GM18867 (cell line): ENCODE measurements at regions not wholly inside any gene's neighbourhood (a gene's known extent, or its start where the extent isn't known, plus 50 kb on each side); places are given as distances from the start of the nearest gene placed in this dataset.

Source experiments
- ATAC-seq: cut with Tn5 transposase; IDR thresholded peaks from one replicate; pipeline ENCODE4 v1.9.1; 2021; ENCODE audit warnings: mild to moderate bottlenecking, moderate library complexity; ENCODE audit not compliant: unreplicated experiment

DNA sequence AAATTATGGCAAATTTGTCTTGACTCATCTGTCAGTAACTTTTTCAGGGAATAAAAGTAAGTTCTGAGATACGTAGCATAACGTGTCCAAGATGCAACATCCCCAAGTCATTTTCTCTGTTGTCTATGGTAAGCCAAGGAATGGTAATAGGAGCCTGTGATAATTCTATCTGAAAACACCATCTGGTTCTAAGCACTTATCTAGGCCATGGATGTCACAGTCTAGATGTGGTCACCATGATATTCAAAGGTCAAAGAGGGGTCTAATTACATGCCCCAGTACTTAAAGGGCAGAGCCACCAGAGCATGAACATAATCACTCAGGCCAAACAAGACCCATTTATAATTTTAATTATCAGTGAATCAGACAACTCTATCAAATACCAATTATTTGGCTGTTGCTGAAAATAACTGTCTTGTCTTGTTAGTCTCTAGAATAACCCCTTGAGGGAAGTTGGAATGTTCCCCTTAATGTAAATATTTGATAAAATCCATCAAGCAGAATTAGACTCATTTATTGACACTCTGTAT, 225.1 kb upstream of the MPPED2 start:
- no peak for ATAC-seq

GRCh38 chr11:30810116-30810515, 224.0 kb upstream of the MPPED2 start:
- ATAC-seq, result no peak

GRCh38 chr11:30801357-30801756, 215.2 kb upstream of the MPPED2 start:
- ATAC-seq, result no peak

DNA sequence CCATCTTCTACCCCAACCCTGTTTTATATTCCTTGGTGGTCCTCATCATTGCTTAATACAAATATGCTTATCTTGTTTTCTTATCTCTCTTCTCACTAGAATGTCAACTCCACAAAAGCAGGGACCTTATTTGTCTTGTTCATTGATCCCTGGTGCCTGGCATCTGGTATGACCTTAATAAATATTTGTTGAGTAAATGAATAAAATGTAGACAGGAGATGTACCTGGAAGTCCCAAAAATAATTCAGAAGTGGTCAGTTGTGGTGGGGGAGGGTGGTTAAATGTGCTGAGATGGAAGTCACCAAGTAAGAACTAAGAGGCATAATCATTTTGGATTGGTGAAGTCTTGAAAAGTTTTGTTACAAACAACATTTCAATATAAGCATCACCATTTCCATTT, 214.8 kb upstream of the MPPED2 start:
- no peak for ATAC-seq

DNA sequence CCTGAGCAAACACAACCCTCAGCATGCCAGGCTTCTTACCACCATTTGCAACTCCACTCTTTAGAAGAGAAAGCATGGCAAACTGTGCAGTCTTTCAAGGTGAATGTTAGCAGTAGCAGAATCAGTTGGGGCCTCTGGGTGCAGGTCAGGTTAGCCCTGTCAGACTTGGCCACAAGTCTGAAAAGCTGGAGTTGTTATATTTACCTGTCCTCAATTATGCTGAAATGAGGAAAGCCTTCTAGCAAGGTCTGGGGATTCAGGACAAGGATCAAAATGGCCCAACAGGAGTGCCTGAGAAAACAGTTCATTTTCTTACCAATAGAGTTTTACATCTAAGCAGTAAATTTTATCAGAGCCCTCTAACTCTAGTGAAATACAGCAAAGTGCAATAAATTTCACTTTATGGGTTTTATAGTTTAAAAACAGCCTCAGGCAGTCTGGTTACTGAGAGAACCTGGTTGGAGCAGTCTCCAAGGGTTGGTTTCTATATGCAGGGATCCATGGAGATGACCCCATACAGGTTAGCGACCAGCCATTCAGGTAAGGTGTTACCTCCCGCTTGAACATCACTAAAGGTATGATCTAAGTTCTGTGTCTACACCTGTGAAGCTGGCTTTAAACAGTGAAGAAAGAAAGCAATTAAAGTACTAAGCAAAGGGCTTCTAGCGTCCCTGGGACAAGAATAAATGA, 212.5 kb upstream of the MPPED2 start:
- ATAC-seq, result no peak

DNA sequence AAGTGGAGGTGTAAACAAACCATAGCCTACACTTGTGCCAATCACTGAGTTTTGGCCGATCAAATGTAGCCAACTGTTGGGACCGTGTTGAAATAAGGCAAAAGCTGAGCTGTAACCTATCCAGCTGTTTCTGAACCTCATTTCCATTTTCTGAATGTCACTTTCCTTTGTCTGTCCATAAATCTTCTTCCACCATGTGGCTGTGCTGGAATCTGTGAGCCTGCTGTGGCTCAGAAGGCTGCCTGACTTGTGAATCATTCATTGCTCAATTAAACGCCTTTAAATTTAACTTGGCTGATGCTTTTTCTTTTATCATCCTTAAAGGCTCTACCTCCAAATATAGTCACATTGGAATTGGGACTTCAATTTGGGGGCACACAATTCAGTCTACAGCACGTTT, 203.1 kb upstream of the MPPED2 start:
- no peak for ATAC-seq

DNA sequence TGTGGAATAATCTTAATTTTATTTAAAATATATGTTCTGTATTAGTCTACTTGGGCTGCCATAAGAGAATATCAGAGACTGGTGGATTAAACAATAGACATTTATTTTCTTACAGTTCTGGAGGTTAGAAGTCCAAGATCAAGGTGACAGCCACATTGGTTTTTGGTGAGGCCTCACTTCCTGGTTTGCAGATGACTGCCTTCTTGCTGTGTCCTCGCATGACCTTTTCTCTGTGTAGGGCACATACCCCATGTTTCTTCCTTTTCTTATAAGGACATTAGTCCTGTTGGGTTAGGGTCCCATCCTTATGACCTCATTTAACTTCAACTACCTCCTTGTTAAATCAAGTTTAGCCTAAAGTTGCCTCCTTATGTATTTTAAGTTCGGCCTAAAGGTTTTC, 202.7 kb upstream of the MPPED2 start:
- no peak for ATAC-seq

DNA sequence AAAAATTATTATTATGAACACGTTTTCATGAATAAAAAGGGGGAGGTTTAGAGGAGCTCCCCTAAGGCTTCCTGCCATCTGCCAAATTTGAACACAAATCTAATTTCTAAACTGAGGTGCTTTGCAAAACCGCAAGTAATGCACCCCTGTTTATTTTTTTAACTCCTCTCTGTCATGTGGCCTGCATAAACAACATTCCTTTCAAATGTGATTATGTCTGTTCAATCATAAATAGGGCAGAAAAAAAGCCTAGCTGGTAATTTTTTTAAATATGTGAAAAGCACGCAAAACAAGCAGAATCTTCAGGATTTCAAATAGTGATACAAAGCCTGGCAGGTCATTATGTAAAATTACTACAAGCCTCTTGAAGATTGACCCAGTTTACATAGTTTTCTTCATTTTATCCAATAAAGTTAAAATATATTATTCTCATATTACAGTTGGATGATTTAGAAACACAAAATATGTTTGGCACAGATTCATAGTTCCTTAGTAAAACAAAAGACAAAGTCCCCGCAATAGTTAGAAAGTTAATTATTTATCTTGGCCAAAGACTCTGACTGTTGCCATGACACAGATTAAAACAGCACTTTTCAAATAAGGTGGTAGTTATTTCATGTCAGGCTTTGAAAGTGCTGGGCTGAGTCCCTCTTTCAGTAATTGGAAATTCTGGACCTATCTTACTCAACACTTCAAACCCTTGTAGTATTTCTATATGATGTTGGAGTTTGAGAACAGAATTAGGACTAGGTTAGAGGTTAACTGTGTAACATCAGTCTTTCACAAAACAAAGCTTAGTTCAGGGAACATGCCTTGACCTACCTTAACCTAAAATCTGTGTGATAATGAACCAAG, 200.3 kb upstream of the MPPED2 start:
- ATAC-seq, result no peak

DNA sequence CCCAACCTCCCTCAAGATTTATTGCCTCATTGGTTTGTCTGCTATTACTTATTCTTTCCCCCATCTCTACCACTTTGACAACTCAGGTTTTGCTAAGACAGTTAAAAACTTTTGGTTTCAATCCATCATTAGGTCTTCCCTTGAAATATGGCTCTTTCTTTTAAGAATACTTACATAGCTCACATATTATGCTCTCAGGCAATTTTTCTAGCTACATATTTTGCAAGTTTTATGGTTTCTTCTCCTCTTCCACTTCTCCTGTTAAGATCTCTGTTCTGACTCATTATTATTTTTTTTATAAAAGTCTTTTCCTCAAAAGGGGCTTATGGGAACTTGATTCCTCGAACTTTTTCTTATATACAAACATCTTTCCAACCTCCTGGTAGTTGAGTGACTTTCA, 192.4 kb upstream of the MPPED2 start:
- ATAC-seq, result no peak

DNA sequence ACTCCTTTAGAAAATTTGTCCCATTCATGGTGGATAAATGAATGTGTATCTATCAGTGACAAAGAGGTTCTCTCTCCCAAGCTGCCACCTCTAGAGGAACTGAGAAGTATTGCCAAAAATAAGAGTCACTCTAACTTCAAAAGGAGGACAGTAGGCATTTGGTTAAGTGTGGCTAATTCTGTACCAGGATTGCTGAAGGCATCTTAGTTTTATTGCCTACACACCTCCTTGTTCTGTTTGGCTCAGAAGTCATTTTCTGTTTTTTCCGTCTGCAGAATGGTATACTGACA, 189.0 kb upstream of the MPPED2 start:
- no peak for ATAC-seq

GRCh38 chr11:30774496-30775232, 188.5 kb upstream of the MPPED2 start:
- no peak for ATAC-seq

DNA sequence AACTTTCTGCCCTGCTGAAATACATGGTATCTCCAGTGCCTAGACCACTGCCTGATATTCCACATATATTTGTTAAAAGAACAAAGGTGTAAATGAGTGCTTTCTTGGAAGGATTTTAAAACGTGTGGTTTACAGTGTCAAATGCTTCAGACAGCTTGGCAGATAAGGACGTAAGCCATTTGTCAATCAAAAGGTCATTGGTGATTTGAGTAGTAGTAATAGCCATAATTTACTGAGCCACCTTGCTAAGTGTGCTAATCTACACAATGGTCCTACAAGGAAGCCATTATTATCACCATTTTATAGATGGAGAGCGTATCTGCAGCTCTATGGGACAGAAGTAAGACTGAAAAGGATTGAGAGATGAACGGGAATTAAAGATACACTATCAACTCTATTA, 186.8 kb upstream of the MPPED2 start:
- no peak for ATAC-seq

- ATAC-seq, result no peak
Measured at GRCh38 chr11:30763951-30764350, 177.8 kb upstream of the MPPED2 start.

DNA sequence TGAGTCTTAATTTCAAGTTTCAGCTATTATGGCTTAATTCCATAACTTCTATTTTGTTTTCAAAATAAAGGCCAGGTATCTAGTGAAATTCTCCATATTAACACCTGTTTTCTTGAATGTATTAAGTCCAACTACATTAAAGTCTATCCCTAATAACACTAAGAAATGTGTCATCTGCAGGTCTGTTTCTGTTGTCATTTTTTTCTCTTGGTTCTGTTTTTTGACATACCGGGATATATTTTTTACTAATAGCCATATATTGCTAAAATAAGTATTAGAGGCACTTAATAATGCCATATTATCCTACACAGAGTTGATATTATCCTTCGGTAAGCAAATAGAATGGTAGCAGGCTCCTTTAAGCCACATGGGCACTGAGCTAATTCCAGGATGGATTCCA, 176.0 kb upstream of the MPPED2 start:
- no peak for ATAC-seq

DNA sequence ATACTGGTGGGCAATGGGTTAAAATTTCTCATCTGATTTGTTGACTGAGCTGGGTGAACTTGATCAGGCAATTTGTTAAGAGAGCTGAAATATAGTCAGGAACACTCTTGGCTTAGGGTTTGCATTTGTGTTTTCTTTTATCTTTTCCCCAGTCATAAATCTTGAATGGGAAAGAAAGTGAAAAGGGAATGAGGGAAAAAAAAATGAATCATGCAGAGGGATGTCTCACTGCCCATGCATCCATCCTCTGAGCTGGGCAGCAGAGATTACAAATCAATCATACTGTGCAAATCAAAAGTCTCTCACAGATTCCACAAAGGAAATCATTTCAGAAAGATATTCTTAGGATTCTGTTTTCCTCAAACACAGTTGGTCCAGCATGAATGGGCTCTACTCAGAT, 174.2 kb upstream of the MPPED2 start:
- no peak for ATAC-seq

DNA sequence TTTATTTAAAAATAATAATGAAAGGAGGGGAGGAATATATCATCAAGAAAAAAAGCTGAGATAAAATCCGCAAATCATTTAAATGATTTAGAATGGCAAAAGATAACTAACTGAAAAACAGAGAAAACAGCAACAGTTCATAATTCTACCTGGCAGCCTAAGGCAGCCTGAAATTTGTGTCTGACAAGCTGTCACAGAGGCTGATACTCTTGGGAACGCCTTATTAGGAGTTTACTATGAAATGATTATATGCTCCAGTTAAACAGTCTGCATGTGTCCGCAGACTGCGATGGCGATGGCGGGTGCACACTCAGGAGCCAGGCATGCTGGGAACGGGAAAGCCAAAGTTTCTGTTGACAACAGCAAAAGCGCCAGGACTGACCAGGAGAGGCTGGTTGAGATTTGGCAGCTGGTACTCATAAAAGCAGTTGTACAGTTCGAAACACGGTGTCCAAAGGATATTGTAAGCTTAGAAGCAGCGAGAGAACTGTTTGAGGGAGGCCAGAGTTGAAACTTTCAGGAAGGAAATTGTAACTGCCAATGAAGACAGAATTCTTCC, 172.9 kb upstream of the MPPED2 start:
- ATAC-seq, result no peak

- ATAC-seq, result no peak
Measured at GRCh38 chr11:30758518-30758917, 172.4 kb upstream of the MPPED2 start.

- ATAC-seq, result no peak
Measured at GRCh38 chr11:30758012-30758411, 171.9 kb upstream of the MPPED2 start.

GRCh38 chr11:30753994-30754393, 167.8 kb upstream of the MPPED2 start:
- ATAC-seq, result no peak

DNA sequence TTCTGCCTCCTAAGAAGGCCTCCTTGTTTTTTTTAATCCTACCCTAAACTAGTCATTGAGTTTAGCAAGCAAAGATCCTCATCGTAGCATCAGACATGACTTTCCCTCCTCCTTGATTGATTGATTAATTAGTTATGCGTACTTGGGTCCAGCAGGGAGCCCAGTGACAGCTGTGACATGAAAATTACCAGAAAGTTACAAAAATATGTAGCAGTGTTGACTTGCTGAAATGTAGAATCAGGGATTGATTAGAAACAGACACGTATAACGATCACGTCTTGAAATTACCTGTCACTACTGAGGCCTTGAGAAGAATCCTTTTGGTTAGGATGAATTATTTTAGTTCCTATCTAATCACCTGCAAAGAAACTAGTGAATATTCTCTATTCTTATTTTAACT, 167.4 kb upstream of the MPPED2 start:
- ATAC-seq, result no peak

DNA sequence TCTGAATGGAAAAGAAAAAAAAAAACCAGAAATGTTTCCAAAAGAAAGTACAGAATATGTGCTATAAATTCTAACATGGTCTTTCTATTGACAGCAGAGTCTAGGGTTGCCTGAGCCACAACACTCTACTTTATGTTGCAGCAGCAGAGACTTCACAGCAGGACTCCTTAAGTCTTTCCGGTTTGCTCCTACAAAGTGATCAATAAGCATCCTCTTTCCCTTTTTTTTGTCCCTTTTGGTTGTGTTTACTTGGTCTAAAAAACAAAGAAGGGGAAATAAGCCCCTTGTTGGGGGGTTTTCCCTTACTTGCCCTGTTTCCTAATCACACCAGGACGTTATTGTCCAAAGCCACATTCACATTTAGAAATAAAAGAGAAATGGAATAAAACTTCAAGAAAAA, 163.1 kb upstream of the MPPED2 start:
- no peak for ATAC-seq
